ENCODE measurements at regions not wholly inside any gene's neighbourhood (a gene's known extent, or its start where the extent isn't known, plus 50 kb on each side); places are given as distances from the start of the nearest gene placed in this dataset.

DNA sequence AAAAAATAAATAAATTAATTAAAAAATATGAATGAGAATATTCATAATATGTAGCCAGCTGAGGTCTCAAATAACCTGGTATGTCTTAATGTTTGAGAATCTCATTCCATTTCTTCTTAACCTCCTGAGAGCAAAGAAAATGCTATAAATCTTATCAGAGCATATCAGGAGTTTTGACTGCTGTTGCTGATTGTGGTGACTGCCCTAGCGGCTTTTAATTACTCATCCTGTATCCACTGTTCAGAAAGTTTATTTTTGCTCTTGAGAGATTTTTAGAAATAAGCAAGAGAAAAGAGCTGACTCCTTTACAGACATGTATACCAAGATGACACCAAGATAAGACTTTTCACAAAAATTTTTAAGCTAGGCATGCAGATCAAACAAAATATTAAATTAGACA is 454.8 kb upstream of the CBLB start:
- no peak for TF ChIP-seq TAF1 (IDR thresholded peaks at IDR 0.05; ENCODE audit: borderline replicate concordance, low read depth, low read length)
- no peak for TF ChIP-seq POLR2A (IDR thresholded peaks at IDR 0.05; ENCODE audit: low read depth, low read length)
- TF ChIP-seq POLR2AphosphoS5 (IDR thresholded peaks at IDR 0.05; ENCODE audit: low read depth, low read length), result no peak

All from GM12892 (cell line).